T-helper 2 cell (primary cell): ENCODE measurements at regions not wholly inside any gene's neighbourhood (a gene's known extent, or its start where the extent isn't known, plus 50 kb on each side); places are given as distances from the start of the nearest gene placed in this dataset.

Source experiments
- DNase-seq, 5 experiments: peaks; one replicate each; pipeline versions ENCODE4 v3.0.0 to v3.0.0-alpha.2; 2012 to 2022

GRCh38 chr9:73470766-73471165, 319.1 kb downstream of the ANXA1 start:
- DNase-seq = no peak

GRCh38 chr9:73474002-73474600, 322.4 kb downstream of the ANXA1 start:
- no peak for DNase-seq

- DNase-seq = no peak
These were observed 323.0 kb downstream of the ANXA1 start for GRCh38 chr9:73474625-73475024.

GRCh38 chr9:73494894-73495293, 343.2 kb downstream of the ANXA1 start:
- no peak for DNase-seq

GRCh38 chr9:73497796-73498195, 346.1 kb downstream of the ANXA1 start:
- DNase-seq = no peak

- no peak for DNase-seq
These were observed 363.6 kb downstream of the ANXA1 start for GRCh38 chr9:73515216-73515615.

- DNase-seq = no peak
These were observed 371.7 kb downstream of the ANXA1 start for GRCh38 chr9:73523391-73523790.

GRCh38 chr9:73525350-73525749, 373.7 kb downstream of the ANXA1 start:
- DNase-seq = no peak

GRCh38 chr9:73527521-73527920, 375.9 kb downstream of the ANXA1 start:
- no peak for DNase-seq

GRCh38 chr9:73528926-73529325, 377.3 kb downstream of the ANXA1 start:
- DNase-seq = no peak

GRCh38 chr9:73529666-73530065, 378.0 kb downstream of the ANXA1 start:
- DNase-seq = no peak

- DNase-seq = no peak
These were observed 379.4 kb downstream of the ANXA1 start for GRCh38 chr9:73531051-73531532.

GRCh38 chr9:73531658-73532057, 380.0 kb downstream of the ANXA1 start:
- no peak for DNase-seq

- no peak for DNase-seq
These were observed 381.3 kb downstream of the ANXA1 start for GRCh38 chr9:73532985-73533384.

- no peak for DNase-seq
These were observed 384.7 kb downstream of the ANXA1 start for GRCh38 chr9:73536403-73536802.

- no peak for DNase-seq
These were observed 385.9 kb downstream of the ANXA1 start for GRCh38 chr9:73537561-73537960.

GRCh38 chr9:73539881-73540390, 388.3 kb downstream of the ANXA1 start:
- no peak for DNase-seq

GRCh38 chr9:73541923-73542322, 390.3 kb downstream of the ANXA1 start:
- DNase-seq = peak in 1 of 5 experiments; percentile 6

GRCh38 chr9:73543727-73544126, 392.1 kb downstream of the ANXA1 start:
- DNase-seq = no peak

GRCh38 chr9:73548201-73548600, 396.5 kb downstream of the ANXA1 start:
- no peak for DNase-seq

GRCh38 chr9:73549991-73550390, 398.3 kb downstream of the ANXA1 start:
- no peak for DNase-seq

- no peak for DNase-seq
These were observed 401.6 kb downstream of the ANXA1 start for GRCh38 chr9:73553295-73553694.

GRCh38 chr9:73558471-73558870, 406.8 kb downstream of the ANXA1 start:
- DNase-seq = no peak

- DNase-seq = no peak
These were observed 413.4 kb downstream of the ANXA1 start for GRCh38 chr9:73565026-73565425.
